ENCODE measurements at regions not wholly inside any gene's neighbourhood (a gene's known extent, or its start where the extent isn't known, plus 50 kb on each side); places are given as distances from the start of the nearest gene placed in this dataset.

GRCh38 chr1:70762386-70762785 is 285.2 kb downstream of the PTGER3 start:
- TF ChIP-seq CTCF (conservative IDR thresholded peaks at IDR 0.05; ENCODE audit: low read depth, low read length), result no peak
- no peak overlapping the region for H3K4me3 ChIP-seq (ENCODE audit: low read depth, low read length)
- no peak for DNase-seq (ENCODE audit: low read depth)

- TF ChIP-seq CTCF (conservative IDR thresholded peaks at IDR 0.05; ENCODE audit: low read depth, low read length), result no peak
Observed at GRCh38 chr1:70764747-70765146, 282.9 kb downstream of the PTGER3 start.

GRCh38 chr1:70767377-70767776 is 280.2 kb downstream of the PTGER3 start:
- no peak for DNase-seq (ENCODE audit: low read depth)
- no peak for TF ChIP-seq CTCF (conservative IDR thresholded peaks at IDR 0.05; ENCODE audit: low read depth, low read length)
- H3K4me3 ChIP-seq (ENCODE audit: low read depth, low read length), result no peak overlapping the region

More at GRCh38 chr1:70764747-70765146, 282.9 kb downstream of the PTGER3 start:
- no peak for DNase-seq (ENCODE audit: low read depth)
- H3K4me3 ChIP-seq (ENCODE audit: low read depth, low read length), result no peak overlapping the region

GRCh38 chr1:70768216-70768615 is 279.4 kb downstream of the PTGER3 start:
- DNase-seq (ENCODE audit: low read depth), result no peak
- TF ChIP-seq CTCF (conservative IDR thresholded peaks at IDR 0.05; ENCODE audit: low read depth, low read length), result no peak

GRCh38 chr1:70778056-70778762 is 269.4 kb downstream of the PTGER3 start:
- H3K4me3 ChIP-seq (ENCODE audit: low read depth, low read length), result no peak overlapping the region
- DNase-seq (ENCODE audit: low read depth), result no peak
- TF ChIP-seq CTCF (conservative IDR thresholded peaks at IDR 0.05; ENCODE audit: low read depth, low read length), result no peak

More at GRCh38 chr1:70768216-70768615, 279.4 kb downstream of the PTGER3 start:
- H3K4me3 ChIP-seq (ENCODE audit: low read depth, low read length), result no peak overlapping the region

- H3K4me3 ChIP-seq (ENCODE audit: low read depth, low read length), result no peak overlapping the region
- no peak for TF ChIP-seq CTCF (conservative IDR thresholded peaks at IDR 0.05; ENCODE audit: low read depth, low read length)
- DNase-seq (ENCODE audit: low read depth), result no peak
Observed at GRCh38 chr1:70778934-70779333, 268.7 kb downstream of the PTGER3 start.

GRCh38 chr1:70779571-70779970 is 268.0 kb downstream of the PTGER3 start:
- DNase-seq (ENCODE audit: low read depth), result no peak
- no peak for TF ChIP-seq CTCF (conservative IDR thresholded peaks at IDR 0.05; ENCODE audit: low read depth, low read length)
- no peak overlapping the region for H3K4me3 ChIP-seq (ENCODE audit: low read depth, low read length)

Measured in choroid plexus epithelial cell (primary cell).